Activated T-helper 1 cell treated with anti-CD3 and anti-CD28 coated beads, Interleukin-2, amount 50 U/mL, for 16 hours (primary cell): ENCODE measurements at regions not wholly inside any gene's neighbourhood (a gene's known extent, or its start where the extent isn't known, plus 50 kb on each side); places are given as distances from the start of the nearest gene placed in this dataset.
"Not testable (repeated sequence)": the region's sequence is repeated elsewhere in the genome, so short reads cannot be mapped to it uniquely, and the experiment has no call there.

Source experiments
- DNase-seq, 2 donors: peaks; one replicate each; pipeline ENCODE4 v3.0.0-alpha.2; 2020; ENCODE audit warnings: low read depth in 1 of 2, low spot score in 1 of 2

DNA sequence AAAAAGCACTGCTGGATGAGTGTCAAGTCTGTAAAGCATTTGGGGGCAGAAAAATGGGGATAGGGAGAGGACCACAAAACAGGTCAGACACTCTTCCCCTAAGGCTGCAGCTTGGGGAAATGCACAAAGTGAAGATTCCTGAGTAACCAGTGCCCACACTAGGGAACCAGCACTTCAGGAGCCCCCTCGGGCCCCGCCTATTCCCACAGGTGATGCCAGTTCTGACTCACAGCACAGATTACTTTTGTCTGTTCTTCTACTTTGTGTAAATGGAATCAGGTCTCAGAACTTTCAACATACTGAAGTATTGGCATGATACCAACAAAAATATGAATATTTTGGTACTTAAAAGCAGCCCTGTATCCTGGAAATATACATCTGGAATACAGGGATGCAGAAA, 112.5 kb downstream of the ADRA2C start:
- DNase-seq, result no peak

DNA sequence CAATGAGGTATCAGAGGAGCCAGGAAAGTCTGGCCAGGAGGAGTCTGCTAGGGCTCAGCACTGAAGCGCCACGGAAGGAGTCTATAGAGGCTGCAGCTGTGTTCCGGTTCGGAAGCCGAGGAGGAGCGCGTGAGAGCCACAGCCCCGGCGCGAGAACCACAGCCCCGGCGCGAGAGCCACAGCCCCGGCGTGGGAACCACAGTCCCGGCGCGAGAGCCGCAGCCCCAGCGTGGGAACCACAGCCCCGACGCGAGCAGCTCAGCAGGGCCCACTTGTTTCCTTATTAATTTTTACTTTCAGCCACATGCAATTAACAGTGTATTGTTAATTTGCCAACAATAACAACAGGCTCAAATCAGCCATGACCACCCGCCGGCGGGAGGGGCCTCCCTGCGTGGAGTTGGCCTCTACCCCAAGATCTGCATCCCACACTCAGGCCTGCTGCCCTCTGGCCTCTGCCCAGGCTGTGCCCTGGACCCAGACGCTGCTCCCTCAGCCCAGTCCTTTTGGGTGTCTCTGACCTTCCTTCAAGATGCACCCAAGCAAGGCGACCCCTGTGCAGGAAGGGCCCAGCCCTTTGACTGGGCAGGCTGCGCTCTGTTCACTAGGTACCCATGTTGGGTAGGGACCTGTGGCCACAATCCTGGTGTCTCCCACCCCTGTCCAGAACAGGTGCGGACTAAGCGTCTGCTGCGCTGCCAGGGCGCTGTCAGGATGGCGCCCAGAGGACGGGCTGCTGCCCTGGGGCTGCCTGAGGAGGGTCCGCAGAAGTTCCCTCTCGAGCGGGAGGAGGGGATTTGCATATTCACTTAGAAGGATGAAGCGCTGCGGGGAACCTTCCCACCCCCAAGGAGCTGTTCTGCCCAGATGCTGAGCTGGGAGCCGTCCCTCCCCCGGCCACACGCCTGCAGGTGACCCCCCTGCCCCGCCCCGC, 113.8 kb downstream of the ADRA2C start:
- no peak for DNase-seq

DNA sequence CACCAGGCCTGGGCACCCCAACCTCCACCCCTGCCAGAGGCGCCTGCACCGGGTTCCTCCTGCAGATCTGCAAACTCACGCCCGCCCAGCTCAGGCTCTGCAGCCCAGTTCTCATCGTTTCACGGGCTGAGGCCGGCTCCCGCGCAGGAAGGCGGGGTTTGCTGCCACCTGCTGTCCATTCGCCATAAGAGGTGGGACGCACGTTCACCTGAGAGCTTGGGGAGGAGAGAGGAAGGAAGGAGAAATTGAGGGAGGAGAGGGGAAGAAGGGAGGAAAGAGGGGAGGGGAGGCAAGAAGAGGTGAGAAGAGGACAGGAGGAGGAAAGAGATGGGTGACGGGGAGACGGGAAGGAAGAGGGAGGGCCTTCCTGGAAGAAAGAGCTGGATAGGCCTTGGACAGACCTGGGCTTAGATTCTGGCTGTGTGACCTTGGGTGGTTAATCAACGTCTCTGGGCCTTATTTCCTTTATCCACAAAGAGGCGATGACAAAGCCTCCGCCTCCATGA, 114.5 kb downstream of the ADRA2C start:
- peak; percentile 40 to 50 for DNase-seq

DNA sequence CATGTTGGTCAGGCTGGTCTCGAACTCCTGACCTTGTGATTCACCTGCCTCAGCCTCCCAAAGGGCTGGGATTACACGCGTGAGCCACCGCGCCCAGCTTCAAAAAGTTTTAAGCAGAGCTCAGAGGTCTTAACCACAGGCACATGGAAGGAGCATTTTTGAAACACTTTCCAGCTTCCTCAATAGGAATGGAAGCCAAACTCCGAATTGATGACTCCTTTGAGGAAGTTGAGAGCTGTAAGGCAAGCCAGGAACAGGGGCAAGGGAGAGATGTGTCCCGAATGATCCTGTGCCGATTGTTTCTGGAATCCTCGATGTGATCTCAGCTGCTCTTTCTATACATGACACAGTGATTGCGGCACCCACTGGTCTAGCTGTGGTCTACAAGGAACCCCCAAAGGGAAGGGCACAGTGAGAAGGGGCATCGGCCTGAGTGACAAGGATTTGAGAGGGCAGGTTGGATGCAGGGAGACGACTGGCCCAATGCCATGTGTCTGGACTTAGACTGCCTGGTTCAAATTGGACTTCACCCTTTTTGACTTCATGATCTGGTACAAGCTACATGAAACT, 116.2 kb downstream of the ADRA2C start:
- DNase-seq, result not testable (repeated sequence)

DNA sequence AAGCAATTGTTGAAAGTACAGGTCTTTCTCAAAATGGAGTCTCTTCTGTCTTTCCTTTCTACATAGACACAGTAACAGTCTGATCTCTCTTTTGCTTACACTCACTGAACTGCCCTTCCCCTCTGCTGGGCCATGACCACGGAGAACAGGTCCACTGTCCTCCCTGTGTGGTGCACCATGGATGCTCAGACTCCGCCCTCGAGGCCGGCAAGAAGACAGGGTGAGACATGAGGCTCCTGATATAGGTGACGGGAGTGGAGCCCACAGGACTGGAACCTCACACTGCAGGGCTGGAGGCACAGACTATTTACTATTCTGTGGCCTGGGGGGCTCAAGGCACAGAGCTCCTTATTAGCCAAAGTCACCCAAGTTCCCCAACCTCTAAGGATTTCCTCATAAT, 118.1 kb downstream of the ADRA2C start:
- DNase-seq, result not testable (repeated sequence)

DNA sequence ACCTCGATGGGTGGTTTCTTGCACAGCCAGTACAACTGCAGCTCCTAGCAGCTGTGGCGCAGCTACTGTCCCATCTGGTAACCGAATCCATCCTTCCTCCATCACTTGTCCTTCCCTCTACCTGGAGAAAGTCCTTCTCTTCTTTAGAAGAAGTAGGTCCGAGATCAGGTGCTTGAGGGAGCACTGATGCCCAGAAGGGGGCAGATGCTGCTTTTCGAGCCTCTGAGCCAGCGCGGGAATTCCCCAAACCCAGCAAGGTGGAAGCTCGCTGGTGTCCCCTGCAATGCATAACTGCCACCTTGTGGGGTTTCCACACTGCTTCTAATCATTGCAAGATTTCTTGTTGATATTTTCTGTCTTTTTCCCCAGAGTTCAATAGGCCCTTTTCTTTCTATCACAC, 127.4 kb downstream of the ADRA2C start:
- not testable (repeated sequence) for DNase-seq

DNA sequence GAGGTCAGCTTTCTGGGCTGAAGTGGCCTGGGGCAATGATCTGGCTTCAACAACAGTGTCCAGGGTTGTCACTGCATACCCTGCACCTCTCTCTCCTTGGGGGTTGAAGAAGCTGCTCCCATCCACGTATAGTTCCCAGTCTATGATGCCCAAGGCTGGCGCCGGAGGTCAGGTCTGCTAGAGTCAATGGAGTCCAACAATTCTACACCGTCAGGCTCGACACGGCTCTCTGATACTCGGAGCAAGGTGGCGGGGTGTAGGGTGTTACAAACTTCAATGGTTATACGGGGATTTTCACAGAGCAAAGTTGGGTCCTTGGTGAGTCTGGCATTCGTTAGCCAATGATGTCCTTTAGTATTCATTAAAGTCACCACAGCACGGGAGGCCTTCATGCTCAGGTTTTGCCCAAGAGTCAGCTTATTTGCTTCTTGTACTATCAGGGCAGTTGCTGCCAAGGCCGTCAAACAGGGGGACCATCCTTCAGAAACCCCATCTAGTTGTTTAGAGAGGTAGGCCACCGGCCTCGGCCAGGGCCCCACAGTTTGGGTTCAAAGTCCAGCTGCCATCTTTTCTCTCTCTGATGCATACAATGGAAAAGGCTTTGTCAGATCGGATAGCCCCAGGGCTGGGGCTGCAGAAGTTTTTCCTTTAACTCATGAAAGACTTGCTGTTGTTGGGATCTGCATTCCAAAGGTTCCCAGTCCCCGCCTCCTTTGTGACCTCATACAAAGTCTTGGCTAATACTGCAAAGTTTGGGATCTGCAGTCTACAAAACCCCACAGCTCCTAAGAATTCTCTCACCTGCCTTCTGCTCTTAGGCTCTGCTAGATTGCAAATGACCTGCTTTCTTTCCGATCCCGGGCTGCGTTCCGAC, 128.1 kb downstream of the ADRA2C start:
- DNase-seq, result not testable (repeated sequence)

DNA sequence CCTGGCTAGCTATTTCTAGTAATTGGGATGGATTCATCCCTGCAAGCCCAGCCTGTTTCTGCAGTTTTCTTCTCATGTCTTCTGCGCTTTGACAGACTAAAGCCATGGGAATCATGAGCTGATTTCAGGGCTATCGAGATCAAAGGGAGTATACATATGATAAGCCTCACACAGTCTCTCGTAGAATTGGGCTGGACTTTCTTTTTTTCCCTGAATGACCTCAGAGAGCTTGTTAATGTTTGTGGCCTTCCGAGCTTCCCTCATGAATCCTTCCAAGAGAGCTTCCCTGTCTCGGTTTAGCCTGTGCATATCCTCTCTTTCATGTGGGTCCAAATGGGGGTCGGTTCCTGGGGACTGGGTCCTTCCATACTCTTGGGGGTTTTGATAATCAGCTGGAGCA, 130.3 kb downstream of the ADRA2C start:
- DNase-seq, result no peak

DNA sequence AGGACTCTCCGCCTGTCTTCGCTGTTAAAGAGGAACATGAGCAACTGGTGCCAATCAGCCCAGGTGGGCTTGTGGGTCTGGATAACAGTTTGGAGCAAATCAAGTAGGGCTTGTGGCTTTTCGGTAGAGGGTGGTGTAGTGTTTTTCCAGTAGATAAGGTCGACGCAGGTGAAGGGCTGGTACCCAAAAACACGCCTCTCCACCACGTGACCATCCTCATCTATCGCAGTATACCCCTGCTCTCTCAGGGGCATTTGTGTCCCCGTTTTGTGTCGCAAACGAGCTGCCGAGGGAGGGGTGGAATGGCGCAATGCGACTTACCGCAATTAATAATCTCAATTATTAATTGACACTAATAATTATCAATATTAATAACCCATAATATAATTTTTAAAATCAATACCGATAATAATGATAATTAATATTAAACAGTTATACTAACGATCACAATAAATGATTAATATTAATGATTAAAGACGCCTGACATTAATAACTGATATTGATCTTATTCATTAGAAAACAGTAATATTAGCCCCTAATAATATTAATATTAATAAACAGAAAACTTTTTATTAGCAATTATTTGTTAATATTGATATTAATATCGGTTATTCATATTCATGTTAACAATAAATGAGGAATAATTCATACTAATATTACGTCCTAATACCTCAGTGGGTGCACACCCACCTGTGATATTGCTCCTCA, 130.8 kb downstream of the ADRA2C start:
- not testable (repeated sequence) for DNase-seq

DNA sequence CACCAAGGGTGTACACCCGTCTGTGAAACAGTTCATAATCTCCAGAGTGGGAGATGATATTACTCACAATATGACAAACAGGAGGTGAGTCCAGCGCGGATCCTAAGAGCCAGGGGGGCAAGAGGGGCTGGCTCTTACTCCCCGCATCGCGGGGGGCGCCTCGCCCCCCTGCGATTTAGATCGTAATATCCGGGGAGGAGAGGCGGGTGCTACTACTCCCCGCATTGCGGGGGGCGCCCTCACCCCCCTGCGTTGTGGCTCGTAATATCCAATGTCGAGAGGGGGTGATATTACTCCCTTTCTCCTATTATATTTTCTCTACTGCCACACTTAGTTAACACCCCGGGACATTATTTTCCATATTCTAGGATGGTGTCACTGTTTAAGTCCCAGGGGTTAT, 131.9 kb downstream of the ADRA2C start:
- DNase-seq, result no peak

DNA sequence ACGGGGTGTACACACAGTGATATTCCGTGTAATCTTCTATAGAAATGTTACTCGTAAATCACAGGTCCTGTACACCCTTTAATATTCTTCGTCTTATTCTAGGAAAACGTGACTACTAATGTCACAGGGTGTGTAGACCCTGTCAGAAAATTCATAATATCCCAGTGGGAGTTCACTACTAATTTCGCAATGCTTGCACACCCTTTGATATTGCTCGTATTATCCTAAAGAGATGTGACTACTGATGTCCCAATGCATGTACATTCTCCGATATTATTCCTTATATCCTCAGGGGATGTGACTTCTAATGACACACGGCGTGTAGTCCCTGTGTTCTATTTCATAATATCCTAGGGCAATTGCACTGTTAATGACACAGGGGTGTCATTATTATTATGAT, 132.7 kb downstream of the ADRA2C start:
- not testable (repeated sequence) for DNase-seq

DNA sequence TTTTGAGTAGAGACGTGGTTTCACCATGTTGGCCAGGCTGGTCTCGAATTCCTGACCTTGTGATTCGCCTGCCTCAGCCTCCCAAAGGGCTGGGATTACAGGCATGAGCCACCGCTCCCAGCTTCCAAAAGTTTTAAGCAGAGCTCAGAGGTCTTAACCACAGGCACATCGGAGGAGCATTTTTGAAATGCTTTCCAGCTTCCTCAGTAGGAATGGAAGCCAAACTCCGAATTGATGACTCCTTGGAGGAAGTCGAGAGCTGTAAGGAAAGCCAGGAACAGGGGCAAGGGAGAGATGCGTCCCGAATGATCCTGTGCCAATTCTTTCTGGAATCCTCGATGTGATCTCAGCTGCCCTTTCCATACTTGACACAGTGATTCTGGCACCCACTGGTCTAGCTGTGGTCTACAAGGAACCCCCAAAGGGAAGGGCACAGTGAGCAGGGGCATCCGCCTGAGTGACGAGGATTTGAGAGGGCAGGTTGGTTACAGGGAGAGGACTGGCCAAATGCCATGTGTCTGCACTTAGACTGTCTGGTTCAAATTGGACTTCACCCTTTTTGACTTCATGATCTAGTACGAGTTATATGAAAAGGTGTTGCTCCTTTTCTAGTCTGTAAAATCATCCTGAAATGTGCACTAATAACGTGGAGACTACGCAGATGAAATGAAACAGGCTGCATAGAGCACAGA, 138.2 kb downstream of the ADRA2C start:
- DNase-seq, result not testable (repeated sequence)

DNA sequence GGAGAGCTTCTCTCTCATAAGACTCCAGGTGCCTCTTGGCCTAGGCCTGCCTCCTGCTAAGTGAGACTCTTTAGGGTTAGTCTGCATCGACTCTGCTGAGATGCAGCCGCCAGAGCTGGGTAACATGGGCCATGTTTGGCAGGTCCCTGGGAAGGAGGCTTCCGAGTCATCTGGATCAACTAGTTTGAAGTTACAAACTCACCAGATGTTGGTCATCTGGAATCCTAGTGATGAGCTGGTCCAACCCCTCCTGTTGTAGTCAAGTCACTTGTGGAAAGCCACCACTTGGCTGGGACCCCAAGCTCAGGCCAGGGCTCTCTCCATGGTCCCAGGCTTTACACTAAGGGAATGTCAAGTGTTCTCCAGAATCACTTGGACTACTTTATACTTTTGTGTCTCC, 143.4 kb downstream of the ADRA2C start:
- not testable (repeated sequence) for DNase-seq

DNA sequence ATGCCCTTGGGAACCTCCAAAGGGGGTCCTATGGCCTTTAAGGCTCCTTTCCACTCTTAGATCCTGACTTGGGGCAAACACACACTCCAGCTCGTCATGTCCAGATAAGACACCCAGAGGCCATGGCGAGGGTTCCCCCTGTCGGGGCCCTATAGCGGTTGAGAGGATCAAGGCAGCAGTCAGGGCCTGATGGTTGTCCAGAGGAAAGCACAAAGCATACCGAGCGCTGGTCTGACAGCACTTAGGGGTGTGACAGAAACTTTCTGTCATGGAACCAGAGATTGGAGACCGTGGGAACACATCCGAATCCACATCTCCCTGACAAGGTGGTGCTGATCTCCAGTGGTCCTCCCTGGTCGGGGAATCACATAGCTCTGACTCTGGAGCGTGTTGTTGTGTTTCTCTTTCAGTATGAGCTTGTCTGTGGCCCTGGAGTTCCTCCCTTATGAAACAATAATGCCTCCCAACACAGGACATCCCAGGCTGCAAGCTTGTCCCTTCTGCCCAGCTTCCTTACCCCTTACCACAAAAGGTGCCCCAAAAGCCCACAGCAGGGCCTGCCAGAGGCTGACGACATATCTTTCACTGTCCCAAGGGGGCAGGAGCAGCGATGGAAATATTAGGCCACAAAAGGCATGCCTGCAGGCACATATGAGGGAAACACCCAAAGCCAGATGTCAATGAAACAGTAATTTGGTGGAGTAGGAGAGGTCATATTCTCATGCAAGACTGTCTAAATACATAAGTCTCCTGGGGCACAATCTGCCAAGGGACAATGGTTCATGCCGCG, 144.2 kb downstream of the ADRA2C start:
- not testable (repeated sequence) for DNase-seq

DNA sequence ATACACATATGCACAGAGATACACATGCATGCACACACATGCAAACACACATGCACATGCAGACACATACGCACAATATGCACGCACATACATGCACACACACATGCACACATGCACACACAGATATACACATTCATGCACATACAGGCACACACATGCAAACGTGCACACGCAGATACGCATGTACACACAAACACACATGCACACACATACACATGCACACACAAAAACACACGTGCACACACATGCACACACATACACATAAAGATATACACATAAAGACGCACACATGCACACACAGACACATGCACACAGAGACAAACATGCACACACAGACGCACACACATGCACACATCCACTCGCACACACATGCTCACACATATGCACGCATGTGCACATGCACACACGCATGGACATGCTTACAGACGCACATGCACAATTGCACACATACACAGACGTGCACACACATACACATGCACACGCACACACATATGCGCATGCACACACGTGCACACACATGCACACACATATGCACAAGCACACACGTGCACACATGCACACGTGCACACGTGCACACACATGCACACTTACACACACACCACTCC, 145.2 kb downstream of the ADRA2C start:
- DNase-seq, result no peak

DNA sequence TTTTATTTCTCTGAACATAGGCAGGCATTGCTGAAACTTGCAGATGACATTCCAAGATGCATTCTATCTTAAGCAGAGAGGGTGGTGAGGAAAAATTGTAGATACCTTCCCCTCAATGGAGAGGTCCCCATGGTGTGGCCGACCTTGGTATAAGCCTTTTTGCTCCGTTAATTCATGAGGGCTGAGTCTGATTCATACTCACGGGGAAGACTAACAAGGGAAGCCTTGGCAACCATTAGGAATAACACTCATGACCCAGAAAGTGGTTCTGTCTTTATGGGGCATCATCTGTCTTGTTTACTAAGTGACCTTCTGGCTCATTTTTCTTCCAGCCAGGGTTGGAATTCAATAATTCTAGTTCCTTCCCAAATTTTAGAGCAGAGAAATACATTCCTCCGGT, 148.3 kb downstream of the ADRA2C start:
- DNase-seq, result not testable (repeated sequence)

DNA sequence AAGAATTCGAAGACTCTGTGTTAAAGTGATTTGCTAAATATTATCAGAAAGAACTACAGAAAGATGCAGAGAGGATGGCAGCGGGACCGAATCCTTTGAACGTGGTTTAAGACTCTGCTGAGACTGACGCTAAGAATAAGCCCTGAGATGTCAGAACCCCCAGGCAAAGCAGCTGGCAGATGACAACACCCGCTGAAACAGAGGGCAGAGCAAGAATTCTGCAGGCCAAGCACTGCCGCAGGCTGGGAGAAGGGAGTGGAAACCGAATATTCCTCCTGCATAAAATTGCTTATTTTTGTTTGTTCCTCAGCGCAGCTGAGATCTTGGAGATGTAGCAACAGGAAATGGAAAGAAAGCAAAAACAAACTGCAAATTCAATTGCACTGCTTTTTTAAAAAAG, 153.3 kb downstream of the ADRA2C start:
- not testable (repeated sequence) for DNase-seq

DNA sequence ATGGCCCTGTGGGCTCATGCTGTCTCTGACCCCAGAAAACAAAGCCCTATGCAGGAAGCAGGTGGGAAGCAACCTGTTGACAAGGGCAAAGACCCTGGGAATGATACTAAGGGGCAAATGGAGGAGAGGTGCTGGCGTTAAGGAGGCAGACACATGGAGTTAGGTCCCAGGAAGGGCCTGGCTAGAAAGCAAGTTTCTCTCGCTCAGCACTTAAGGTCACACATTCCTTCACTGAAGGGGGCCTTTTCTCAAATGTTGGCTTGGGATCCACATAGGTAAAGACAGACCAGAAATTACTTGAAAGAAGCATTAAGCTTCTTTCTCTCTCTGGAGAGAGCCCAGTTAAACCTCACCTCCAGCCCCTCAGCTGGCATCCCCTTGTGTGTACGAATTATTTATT, 155.7 kb downstream of the ADRA2C start:
- DNase-seq, result not testable (repeated sequence)

DNA sequence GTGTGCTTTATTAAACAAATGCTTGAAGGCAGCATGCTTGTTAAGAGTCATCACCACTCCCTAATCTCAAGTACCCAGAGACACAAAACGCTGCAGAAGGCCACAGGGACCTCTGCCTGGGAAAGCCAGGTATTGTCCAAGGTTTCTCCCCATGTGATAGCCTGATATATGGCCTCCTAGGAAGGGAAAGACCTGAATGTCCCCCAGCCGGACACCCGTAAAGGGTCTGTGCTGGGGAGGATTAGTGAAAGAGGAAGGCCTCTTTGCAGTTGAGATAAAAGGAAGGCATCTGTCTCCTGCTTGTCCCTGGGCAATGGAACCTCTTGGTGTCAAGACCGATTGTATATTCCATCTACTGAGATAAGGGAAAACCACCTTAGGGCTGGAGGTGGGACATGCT, 159.7 kb downstream of the ADRA2C start:
- DNase-seq, result not testable (repeated sequence)
